ENCODE measurements at regions not wholly inside any gene's neighbourhood (a gene's known extent, or its start where the extent isn't known, plus 50 kb on each side); places are given as distances from the start of the nearest gene placed in this dataset.
A peak's percentile ranks its signal among the peaks of the same experiment; 100 is the strongest.
"Not testable (repeated sequence)": the region's sequence is repeated elsewhere in the genome, so short reads cannot be mapped to it uniquely, and the experiment has no call there.

- no peak for DNase-seq (ENCODE audit: low spot score)
Observed at GRCh38 chr13:33662392-33662791, 155.6 kb upstream of the RFC3 start.

DNA sequence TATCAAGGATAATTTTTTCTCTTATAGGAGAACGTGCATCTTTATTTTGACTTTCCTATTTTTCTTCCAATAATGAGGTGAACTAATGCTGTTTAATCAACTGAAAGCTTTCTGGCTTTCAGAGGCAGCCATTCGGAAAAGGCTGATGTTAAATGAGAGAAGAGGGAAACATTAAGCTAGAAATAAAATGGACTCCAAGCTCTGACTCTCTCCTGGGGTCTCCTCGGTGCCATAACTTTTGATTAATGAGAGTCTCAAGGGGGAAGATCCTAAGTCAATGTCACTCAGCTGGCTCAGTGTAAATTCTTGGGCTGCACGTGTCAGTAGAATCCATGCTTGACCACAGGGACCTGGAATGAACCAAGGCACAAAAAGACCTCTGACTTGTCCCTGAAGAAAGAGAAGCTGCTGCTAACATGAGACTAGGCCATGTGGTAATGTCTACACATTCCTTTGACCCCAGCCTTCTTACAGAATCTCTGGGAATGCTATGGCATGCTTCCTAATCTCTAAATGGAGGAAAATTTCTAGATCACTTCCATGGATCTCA is 152.2 kb upstream of the RFC3 start:
- no peak for DNase-seq (ENCODE audit: low spot score)

DNA sequence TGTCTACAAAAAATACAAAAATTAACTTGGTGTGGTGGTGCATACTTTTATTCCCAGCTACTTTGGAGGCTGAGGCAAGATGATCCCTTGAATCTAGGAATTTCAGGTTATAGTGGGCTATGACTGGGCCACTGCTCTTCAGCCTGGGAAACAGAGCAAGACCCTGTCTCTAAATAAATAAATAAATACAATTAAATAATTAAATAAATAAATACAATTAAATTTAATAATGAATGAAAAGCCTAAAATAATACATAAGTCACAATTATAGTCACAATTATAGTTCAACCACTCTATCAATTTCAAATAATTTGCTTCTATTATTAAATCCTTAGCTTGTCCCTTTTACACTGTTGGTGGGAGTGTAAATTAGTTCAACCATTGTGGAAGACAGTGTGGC is 146.4 kb upstream of the RFC3 start:
- DNase-seq (ENCODE audit: low spot score), result no peak

GRCh38 chr13:33672022-33672421 is 145.9 kb upstream of the RFC3 start:
- DNase-seq (ENCODE audit: low spot score), result not testable (repeated sequence)

GRCh38 chr13:33676045-33676989 is 141.6 kb upstream of the RFC3 start:
- peak; percentile 64 for DNase-seq (ENCODE audit: low spot score)

GRCh38 chr13:33677215-33677614 is 140.7 kb upstream of the RFC3 start:
- no peak for DNase-seq (ENCODE audit: low spot score)

DNA sequence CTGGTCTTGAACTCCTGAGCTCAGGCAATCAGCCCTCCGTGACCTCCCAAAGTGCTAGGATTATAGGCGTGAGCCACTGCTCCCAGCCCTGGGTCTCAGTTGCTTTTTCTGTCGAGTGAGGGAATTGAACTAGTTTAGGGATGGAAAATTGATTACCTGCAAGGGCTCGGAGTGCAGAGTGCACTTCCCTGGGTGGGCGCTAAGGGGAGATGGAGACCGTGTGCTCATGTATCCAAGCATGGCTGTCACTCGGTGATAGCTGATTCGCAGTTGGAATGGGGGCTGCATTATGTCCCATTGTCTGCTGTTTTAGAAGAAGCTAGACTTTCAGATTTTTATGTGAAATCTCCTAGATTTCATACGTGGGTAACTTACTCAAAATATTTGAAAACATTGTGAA is 139.9 kb upstream of the RFC3 start:
- no peak for DNase-seq (ENCODE audit: low spot score)

DNA sequence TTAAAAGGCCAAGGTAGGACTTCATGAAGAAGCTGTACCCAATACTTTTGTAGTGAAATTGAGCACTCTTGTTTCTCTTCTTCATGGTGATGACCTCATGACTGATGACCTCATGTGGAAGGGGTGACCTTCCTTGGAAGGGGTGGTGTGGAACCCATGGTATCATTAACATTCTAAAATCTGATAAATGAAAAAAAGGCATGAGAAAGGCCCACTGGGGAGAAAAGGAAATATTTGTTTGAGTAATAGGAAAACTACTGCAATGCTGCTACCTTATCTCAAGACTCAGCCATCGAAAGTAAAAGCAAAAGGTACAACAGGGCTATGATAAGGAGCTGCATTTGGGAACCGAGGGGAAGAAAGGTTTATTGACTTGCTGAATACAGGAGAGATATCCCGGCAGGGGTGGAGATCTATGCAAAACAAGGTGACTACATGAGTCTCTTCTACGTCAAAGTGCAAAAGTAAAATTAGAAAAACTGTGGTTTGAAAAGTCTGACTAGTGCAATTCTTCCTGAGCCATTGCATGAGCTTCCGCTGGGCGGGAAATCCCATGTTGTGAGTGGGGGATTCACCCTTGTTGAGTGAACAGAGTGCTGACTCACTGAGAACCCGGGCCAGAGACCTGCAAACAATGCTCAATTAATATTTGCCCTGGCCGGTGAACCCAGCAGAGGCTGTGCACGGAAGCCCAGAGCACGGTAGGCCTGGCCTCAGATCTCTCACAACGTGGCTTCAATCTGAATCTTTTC is 138.9 kb upstream of the RFC3 start:
- peak; percentile 59 for DNase-seq (ENCODE audit: low spot score)

DNA sequence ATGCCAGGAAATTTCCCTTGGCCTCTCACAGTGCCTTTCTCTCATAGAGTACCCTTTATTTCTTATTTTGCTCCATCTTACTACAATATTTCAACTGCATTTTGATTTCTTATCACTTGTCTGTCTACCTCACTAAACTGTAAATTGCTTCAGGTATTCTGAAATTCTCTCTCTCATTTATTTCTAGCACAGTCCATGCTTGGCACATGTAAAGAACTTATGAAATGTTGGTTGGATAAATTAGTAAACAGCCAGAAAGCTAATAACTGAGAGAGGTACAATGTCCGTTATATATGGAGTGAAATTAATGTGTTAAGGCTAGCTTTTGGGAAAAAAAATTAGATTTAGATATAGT is 138.3 kb upstream of the RFC3 start:
- DNase-seq (ENCODE audit: low spot score), result no peak

DNA sequence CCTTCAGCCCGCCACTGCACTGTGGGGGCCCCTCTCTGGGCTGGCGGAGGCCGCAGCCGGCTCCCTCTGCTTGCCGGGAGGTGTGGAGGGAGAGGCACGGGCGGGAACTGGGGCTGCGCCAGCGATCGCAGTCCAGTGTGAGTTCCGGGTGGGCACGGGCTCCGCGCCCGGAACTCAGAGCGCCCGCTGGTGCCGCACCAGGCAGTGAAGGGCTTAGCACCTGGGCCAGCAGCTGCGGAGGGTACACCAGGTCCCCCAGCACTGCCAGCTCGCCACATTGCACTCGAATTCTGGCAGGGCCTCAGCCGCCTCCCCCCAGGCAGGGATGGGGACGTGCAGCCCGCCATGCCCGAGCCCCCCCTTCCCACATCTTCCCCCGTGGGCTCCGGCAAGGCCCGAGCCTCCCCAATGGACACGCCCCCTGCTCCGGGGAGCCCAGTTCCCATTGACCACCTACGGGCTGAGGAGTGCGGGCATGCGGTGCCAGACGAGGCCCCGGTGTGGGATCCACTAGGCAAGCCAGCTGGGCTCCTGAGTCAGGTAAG is 135.9 kb upstream of the RFC3 start:
- DNase-seq (ENCODE audit: low spot score), result no peak

DNA sequence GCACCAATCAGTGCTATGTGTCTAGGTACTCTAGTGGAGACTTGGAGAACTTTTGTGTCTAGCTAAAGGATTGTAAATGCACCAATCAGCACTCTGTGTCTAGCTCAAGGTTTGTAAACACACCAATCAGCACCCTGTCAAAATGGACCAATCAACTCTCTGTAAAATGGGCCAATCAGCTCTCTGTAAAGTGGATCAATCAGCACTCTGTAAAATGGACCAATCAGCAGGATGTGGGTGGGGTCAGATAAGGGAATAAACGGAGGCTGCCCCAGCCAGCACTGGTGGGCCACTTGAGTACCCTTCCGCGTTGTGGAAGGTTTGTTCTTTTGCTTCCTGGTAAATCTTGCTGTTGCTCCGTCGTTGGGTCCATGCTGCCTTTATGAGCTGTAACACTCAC is 135.3 kb upstream of the RFC3 start:
- not testable (repeated sequence) for DNase-seq (ENCODE audit: low spot score)

GRCh38 chr13:33683376-33683775 is 134.6 kb upstream of the RFC3 start:
- no peak for DNase-seq (ENCODE audit: low spot score)

GRCh38 chr13:33684874-33685273 is 133.1 kb upstream of the RFC3 start:
- no peak for DNase-seq (ENCODE audit: low spot score)

DNA sequence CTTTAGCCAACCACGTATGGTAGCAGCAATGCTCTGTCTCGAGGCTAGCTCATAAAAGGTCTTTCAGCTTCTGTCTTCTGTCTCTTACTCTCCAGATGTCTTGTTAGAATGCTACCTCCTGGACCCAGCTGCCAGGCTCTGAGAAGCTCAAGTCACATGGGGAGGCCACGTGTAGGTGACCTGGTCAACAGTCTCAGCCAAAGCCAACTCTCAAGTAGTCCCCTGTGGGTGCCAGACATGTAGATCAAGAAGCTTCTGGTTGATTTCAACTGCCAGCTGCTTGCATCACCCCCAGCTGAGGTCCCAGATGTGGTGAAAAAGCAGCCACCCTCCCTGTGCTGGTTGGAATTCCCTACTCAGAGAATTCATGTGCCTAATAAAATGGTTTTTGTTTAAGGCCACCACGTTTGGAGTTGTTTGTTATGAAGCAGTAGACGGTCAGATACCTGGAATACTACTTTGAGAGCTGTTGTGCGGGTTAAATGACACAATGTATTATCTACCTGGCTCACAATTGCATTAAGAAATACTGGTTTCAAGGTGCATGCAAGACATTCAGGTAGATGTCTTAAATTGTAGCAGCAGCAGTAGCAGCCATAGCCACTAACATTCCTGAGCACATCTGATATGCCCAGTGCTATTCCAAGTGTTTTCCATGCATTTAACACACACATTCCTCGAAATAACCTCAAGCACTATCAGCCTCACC is 131.0 kb upstream of the RFC3 start:
- no peak for DNase-seq (ENCODE audit: low spot score)

DNA sequence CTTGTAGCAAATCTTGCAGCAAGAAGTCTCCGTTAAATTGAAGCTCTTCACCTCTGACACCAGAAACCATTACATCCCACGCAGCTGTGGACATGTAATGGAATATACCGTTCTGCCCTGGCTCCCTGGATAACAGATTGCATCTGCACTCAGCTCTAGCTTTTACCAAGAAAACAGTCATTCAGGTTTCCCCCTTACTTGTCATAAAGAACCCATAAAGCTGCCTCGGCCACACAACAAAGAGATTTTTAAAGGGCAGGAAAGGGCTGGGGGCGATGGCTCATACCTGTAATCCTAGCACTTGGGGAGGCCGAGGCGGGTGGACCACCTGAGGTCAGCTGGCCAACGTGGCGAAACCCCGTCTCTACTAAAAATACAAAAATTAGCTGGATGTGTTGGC is 127.6 kb upstream of the RFC3 start:
- DNase-seq (ENCODE audit: low spot score), result no peak

GRCh38 chr13:33691980-33692379 is 126.0 kb upstream of the RFC3 start:
- no peak for DNase-seq (ENCODE audit: low spot score)

- no peak for DNase-seq (ENCODE audit: low spot score)
Observed at GRCh38 chr13:33692531-33692930, 125.4 kb upstream of the RFC3 start.

DNA sequence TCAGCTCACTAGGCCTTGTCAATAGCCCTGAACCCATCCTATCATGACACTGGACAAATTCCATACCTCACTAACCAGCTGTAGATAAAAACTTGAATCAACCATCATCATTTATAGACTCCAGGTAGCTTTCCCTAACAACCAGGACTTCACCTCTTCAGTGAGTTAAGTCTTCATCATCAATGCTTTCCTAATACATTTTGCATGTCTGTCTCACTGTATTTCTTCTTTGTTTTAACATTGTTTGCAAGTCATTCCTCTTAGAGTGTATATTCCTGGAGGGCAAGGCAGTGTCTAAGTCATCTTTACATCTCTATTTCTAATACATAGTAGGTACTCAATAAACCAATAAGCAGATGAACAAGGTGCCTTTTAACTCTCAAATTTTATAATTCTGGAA is 123.4 kb upstream of the RFC3 start:
- DNase-seq (ENCODE audit: low spot score), result no peak

DNA sequence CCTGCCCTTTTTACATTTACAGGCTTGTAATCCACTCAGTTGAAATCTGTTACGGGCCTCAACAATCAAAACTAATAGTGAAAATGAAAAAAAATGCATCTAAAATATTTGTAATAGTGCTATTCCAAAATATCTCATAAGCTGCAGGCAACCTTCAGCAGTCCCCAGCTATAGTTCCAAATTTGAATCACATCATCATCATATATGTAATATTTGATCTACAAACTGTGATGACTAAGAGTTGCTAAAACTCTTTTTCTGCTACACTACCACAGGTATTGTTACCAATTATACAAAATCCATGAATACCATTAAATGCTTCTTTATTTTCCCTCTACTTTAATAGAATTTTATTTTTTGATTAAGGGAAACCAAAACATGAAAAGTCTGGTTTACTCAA is 121.4 kb upstream of the RFC3 start:
- no peak for DNase-seq (ENCODE audit: low spot score)

DNA sequence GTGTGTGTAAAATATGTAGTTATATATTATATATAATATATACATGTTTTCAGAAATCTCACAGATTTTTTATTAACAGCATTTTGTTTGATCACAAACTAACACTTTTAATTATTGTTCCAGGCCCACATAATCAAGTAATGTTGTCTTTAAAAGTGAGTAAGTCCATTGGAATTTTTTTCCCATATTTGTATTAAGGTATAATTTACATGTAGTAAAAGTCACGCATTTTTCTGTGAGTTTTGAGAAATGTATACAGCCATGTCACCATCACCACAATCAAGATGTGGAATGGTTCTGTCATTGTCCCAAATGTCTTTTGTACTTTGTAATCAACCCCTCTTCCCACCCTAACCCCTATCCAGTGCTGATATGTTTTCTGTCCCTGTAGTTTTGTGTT is 120.0 kb upstream of the RFC3 start:
- no peak for DNase-seq (ENCODE audit: low spot score)

DNA sequence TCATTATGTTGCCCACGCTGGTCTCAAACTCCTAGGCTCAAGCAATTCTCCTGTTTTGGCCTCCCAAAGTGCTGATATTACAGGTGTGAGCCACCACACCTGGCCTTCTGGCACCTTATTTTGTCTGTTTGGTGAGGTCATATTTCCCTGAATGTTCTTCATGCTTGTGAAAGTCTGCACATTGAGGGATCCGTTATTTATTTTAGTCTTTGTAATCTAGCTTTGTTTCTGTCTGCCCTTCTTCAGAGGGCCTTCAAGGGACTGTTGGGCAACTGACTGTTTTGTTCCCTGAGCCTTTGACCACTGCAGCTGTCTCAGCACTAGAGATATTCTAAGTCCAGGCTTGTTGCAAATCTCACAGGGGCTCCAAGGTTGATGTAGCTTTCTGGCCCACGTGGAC is 110.5 kb upstream of the RFC3 start:
- DNase-seq (ENCODE audit: low spot score), result no peak

GRCh38 chr13:33710924-33711323 is 107.0 kb upstream of the RFC3 start:
- no peak for DNase-seq (ENCODE audit: low spot score)

Measured in AG08395 (cell line).